Stimulated activated CD4-positive, alpha-beta T cell treated with anti-CD3 and anti-CD28 coated beads, Interleukin-12 subunit alpha, Interleukin-12 subunit beta, amount 100 ng/mL, for 24 hours (primary cell): ENCODE measurements at regions not wholly inside any gene's neighbourhood (a gene's known extent, or its start where the extent isn't known, plus 50 kb on each side); places are given as distances from the start of the nearest gene placed in this dataset.

Experiments
- DNase-seq, 2 experiments: peaks; one replicate each; pipeline ENCODE4 v3.0.0-alpha.2; 2020; ENCODE audit warnings: low read depth in 2 of 2

GRCh38 chr3:168514252-168514651, 418.5 kb upstream of the GOLIM4 start:
- DNase-seq, result no peak

- DNase-seq, result no peak
These were observed 417.1 kb upstream of the GOLIM4 start for GRCh38 chr3:168512802-168513201.

GRCh38 chr3:168511428-168512014, 415.8 kb upstream of the GOLIM4 start:
- DNase-seq, result no peak

- DNase-seq, result no peak
These were observed 410.9 kb upstream of the GOLIM4 start for GRCh38 chr3:168506589-168506988.

- no peak for DNase-seq
These were observed 405.8 kb upstream of the GOLIM4 start for GRCh38 chr3:168501570-168501969.

- no peak for DNase-seq
These were observed 402.5 kb upstream of the GOLIM4 start for GRCh38 chr3:168498194-168498593.

- no peak for DNase-seq
These were observed 402.0 kb upstream of the GOLIM4 start for GRCh38 chr3:168497741-168498140.

GRCh38 chr3:168497183-168497582, 401.5 kb upstream of the GOLIM4 start:
- DNase-seq, result no peak

GRCh38 chr3:168495932-168496331, 400.2 kb upstream of the GOLIM4 start:
- no peak for DNase-seq

- no peak for DNase-seq
These were observed 399.5 kb upstream of the GOLIM4 start for GRCh38 chr3:168495270-168495669.

GRCh38 chr3:168493412-168494205, 397.9 kb upstream of the GOLIM4 start:
- no peak for DNase-seq

- DNase-seq, result no peak
These were observed 395.3 kb upstream of the GOLIM4 start for GRCh38 chr3:168490981-168491380.

GRCh38 chr3:168489301-168489700, 393.6 kb upstream of the GOLIM4 start:
- DNase-seq, result no peak

- DNase-seq, result no peak
These were observed 390.2 kb upstream of the GOLIM4 start for GRCh38 chr3:168485936-168486335.

- no peak for DNase-seq
These were observed 380.7 kb upstream of the GOLIM4 start for GRCh38 chr3:168476360-168476980.

- no peak for DNase-seq
These were observed 380.0 kb upstream of the GOLIM4 start for GRCh38 chr3:168475704-168476103.

GRCh38 chr3:168473334-168473890, 377.7 kb upstream of the GOLIM4 start:
- DNase-seq, result no peak

GRCh38 chr3:168472783-168473182, 377.1 kb upstream of the GOLIM4 start:
- no peak for DNase-seq

GRCh38 chr3:168470380-168470779, 374.7 kb upstream of the GOLIM4 start:
- no peak for DNase-seq

- DNase-seq, result no peak
These were observed 373.7 kb upstream of the GOLIM4 start for GRCh38 chr3:168469436-168469835.

- no peak for DNase-seq
These were observed 371.5 kb upstream of the GOLIM4 start for GRCh38 chr3:168467115-168467714.

- DNase-seq, result no peak
These were observed 366.1 kb upstream of the GOLIM4 start for GRCh38 chr3:168461793-168462192.
